ENCODE measurements at regions not wholly inside any gene's neighbourhood (a gene's known extent, or its start where the extent isn't known, plus 50 kb on each side); places are given as distances from the start of the nearest gene placed in this dataset.
"Not testable (repeated sequence)": the region's sequence is repeated elsewhere in the genome, so short reads cannot be mapped to it uniquely, and the experiment has no call there.

DNA sequence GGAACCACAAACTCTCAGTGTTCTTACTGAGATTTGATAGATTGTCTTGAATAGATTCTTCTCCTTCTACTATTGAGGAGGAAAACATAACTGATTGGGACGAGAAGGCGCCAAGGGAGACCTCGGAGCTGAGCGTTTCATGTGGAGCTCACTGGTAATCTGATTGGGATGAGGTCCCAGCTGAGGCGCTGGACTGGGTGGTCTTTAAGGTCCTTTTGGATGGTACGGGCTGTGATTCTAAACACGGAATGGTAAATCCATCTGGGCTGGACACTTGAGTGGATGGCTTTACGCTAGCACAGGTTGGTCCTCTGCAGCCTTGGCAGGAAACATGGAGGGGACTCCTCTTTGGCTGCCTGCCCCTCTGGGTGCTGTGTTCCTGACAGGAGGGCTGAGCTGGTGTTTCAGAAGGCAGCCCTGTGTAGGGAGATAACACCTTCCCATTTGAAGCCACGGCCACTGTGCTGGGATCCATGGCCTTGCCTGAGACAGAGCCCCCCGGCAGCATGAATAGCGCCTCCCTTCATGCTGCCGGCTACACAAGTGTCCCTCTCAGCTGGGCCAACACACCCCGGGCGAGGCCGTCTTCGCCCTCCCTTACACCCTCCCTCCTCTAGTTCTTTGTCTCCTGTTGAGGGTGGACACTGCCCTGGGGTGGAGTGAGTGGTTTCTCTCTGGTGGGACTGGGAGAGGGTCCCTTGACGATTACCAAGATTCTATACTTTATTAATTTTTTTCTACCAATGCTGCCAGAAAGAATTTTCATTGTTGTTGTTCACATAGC is 203.2 kb upstream of the SHH start:
- no peaks in the 10 kb centered on the region for H3K9me3 ChIP-seq
- TF ChIP-seq, protein P1, sequence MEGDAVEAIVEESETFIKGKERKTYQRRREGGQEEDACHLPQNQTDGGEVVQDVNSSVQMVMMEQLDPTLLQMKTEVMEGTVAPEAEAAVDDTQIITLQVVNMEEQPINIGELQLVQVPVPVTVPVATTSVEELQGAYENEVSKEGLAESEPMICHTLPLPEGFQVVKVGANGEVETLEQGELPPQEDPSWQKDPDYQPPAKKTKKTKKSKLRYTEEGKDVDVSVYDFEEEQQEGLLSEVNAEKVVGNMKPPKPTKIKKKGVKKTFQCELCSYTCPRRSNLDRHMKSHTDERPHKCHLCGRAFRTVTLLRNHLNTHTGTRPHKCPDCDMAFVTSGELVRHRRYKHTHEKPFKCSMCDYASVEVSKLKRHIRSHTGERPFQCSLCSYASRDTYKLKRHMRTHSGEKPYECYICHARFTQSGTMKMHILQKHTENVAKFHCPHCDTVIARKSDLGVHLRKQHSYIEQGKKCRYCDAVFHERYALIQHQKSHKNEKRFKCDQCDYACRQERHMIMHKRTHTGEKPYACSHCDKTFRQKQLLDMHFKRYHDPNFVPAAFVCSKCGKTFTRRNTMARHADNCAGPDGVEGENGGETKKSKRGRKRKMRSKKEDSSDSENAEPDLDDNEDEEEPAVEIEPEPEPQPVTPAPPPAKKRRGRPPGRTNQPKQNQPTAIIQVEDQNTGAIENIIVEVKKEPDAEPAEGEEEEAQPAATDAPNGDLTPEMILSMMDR (IDR thresholded peaks at IDR 0.05; ENCODE audit: low read depth, low read length): no peak
- H3K4me1 ChIP-seq: no peaks in the 10 kb centered on the region
- H3K36me3 ChIP-seq: no peaks in the 10 kb centered on the region
- H3K4me3 ChIP-seq (ENCODE audit: low read depth, low read length): no peak overlapping the region
- H3K27me3 ChIP-seq: peaks cover 3% of the 10 kb centered on the region
- no peak for DNase-seq

DNA sequence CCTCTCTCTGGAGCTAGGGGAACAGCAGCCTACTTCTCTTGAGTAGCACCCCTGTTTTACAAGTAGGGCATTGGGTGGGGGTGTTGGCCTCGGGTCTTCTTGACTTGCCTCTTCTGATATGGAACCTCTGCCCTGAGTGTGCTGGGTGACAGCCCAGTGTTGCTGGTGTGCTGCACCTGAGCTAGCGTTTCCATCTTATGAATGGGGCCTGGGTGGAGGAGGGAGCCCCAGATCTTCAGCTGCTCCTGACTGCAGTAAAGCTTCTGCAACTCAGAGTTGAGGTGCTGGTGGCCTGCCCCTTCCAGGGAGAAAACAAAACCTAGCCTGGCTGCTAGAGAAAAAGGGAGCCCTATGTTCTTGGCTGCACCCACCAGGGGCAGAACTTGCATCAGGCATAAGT is 202.5 kb upstream of the SHH start:
- Histone ChIP-seq H3K36me3 (no peaks in the 10 kb centered on the region), H3K9me3 (no peaks in the 10 kb centered on the region), H3K4me3 (ENCODE audit: low read depth, low read length) (no peak overlapping the region), H3K4me1 (no peaks in the 10 kb centered on the region), H3K27me3 (peaks cover 3% of the 10 kb centered on the region)
- TF ChIP-seq, protein P1 (IDR thresholded peaks at IDR 0.05; ENCODE audit: low read depth, low read length): no peak
- no peak for DNase-seq

DNA sequence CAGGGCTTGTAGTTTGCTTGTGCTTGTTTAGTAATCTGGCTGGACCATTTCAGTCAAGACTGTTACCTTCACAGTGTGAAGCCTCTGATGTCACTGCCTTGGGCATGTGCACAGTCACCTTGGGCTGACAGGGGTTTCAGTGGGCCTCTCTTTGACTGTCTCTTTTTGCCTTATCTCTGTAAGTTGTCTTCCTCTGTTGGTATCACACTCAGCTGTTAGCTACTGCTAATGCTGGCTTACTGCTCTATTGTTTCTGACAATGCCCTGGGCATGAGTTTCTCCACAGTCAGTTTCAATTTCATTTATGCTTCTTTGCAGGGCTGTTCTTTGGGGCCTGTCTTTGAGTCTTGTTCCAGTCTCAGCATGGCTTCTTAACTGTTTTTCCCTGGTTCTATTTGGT is 201.9 kb upstream of the SHH start:
- H3K27me3 ChIP-seq: peaks cover 3% of the 10 kb centered on the region
- H3K4me1 ChIP-seq: no peaks in the 10 kb centered on the region
- H3K4me3 ChIP-seq (ENCODE audit: low read depth, low read length): no peak overlapping the region
- no peaks in the 10 kb centered on the region for H3K9me3 ChIP-seq
- TF ChIP-seq, protein P1 (IDR thresholded peaks at IDR 0.05; ENCODE audit: low read depth, low read length): no peak
- no peaks in the 10 kb centered on the region for H3K36me3 ChIP-seq
- DNase-seq: no peak

DNA sequence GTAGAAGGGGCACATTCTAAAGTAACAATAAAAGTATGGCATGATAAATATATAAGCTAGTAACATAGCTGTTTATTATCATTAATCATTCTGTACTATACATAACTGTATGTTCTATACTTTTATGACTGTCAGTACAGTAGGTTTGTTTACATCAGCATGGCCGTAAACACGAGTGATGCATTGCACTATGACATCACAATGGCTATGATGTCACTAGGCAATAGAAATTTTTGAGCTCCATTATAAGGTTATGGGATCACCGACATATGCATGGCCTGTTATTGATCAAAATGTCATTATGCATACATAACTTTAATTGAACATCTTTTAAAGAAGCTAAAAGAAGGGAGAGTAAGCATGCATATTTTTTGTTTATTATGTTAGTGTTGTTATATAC is 200.1 kb upstream of the SHH start:
- no peak for DNase-seq
- TF ChIP-seq, protein P1 (IDR thresholded peaks at IDR 0.05; ENCODE audit: low read depth, low read length): no peak
- H3K27me3 ChIP-seq: peaks cover 2% of the 10 kb centered on the region; the same call in 1 of the 2 replicates

DNA sequence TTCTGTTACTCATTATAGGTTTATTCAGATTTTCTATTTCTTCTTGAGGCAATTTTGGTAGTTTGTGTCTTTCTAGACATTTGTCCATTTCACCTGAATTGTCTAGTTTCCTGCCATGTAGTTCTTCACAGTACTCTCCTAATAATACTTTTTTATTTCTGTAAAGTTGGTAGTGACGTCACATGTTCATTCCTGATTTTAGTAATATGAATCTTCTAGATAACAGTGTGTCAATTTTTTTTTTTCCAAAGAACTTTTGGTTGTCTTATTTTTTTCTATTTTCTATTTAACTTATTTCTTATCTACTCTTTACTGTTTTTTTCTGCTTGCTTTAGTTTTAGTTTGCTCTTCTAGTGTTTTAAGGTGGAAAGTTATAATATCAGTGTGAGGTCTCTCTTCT is 197.3 kb upstream of the SHH start:
- H3K27me3 ChIP-seq: 0 out of 2 replicates have a peak, but pooled peaks cover 3% of the 10 kb centered on the region
- no peak for DNase-seq
- TF ChIP-seq, protein P1 (IDR thresholded peaks at IDR 0.05; ENCODE audit: low read depth, low read length): no peak
- H3K4me3 ChIP-seq (ENCODE audit: low read depth, low read length): no peak overlapping the region
- no peaks in the 10 kb centered on the region for H3K9me3 ChIP-seq
- no peaks in the 10 kb centered on the region for H3K4me1 ChIP-seq
- H3K36me3 ChIP-seq: no peaks in the 10 kb centered on the region

More for the DNA sequence above, 200.1 kb upstream of the SHH start:
- Histone ChIP-seq H3K4me1 (no peaks in the 10 kb centered on the region), H3K4me3 (ENCODE audit: low read depth, low read length) (no peak overlapping the region), H3K9me3 (no peaks in the 10 kb centered on the region), H3K36me3 (no peaks in the 10 kb centered on the region)

DNA sequence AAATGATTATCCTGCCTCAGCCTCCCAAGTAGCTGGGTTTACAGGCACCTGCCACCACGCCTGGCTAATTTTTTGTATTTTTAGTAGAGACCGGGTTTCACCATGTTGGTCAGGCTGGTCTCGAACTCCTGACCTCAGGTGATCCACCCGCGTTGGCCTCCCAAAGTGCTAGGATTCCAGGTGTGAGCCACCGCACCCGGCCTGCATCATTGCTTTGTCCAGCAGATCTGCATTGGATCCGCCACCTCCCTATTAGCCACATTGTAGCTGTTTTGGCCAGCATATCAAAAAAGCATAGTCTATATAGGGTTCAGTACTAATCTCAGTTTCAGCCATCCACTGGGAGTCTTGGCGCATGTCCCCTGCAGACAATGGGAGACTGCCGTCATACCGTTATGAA is 194.6 kb upstream of the SHH start:
- H3K9me3 ChIP-seq; H3K4me3 ChIP-seq (ENCODE audit: low read depth, low read length); DNase-seq; H3K27me3 ChIP-seq; H3K4me1 ChIP-seq; H3K36me3 ChIP-seq: not testable (repeated sequence)
